Activated B cell treated with CpG ODN at 0.5 μM for 24 hours (primary cell): ENCODE measurements at regions not wholly inside any gene's neighbourhood (a gene's known extent, or its start where the extent isn't known, plus 50 kb on each side); places are given as distances from the start of the nearest gene placed in this dataset.
"Not testable (repeated sequence)": the region's sequence is repeated elsewhere in the genome, so short reads cannot be mapped to it uniquely, and the experiment has no call there.

Experiments used
- ATAC-seq: fragments of 200-7000 bp; cut with Tn5 transposase; one replicate; pipeline ENCODE4 v1.10.0; 2021; ENCODE audit warnings: low read depth, mild to moderate bottlenecking, moderate library complexity
- CTCF ChIA-PET: fragments of 350-600 bp; sonication (Branson Sonifier 250); formaldehyde crosslinking; loops from one replicate; lab custom pipeline; 2021; ENCODE audit warnings: antibody characterized with exemption; lab: Charles Lee
- POLR2A ChIA-PET: fragments of 350-600 bp; sonication (Branson Sonifier 250); formaldehyde crosslinking; loops from one replicate; lab custom pipeline; 2021; ENCODE audit warnings: antibody characterized with exemption; lab: Charles Lee
- DNase-seq: peaks from one replicate; pipeline ENCODE4 v3.0.0; 2022
- H3K27ac Mint-ChIP-seq: one replicate; pipeline ENCODE4 v1.8.0; 2020; ENCODE audit warnings: mixed read lengths
- H3K27me3 Mint-ChIP-seq: one replicate; pipeline ENCODE4 v1.8.0; 2021; ENCODE audit warnings: mixed read lengths
- H3K36me3 Mint-ChIP-seq: one replicate; pipeline ENCODE4 v1.8.0; 2021; ENCODE audit warnings: low read depth, mixed read lengths
- H3K4me1 Mint-ChIP-seq: one replicate; pipeline ENCODE4 v1.8.0; 2021; ENCODE audit warnings: mixed read lengths
- H3K4me3 Mint-ChIP-seq: one replicate; pipeline ENCODE4 v1.8.0; 2020; ENCODE audit warnings: mild to moderate bottlenecking, mixed read lengths
- H3K9me3 Mint-ChIP-seq: one replicate; pipeline ENCODE4 v1.8.0; 2020; ENCODE audit warnings: mixed read lengths
- CTCF ChIP-seq: fragments of 200-600 bp; IDR thresholded peaks from one replicate; pipeline ENCODE4 v1.8.0; 2022; ENCODE audit warnings: antibody characterized with exemption, mild to moderate bottlenecking
- intact Hi-C: fragments of 100-400 bp; cut with micrococcal nuclease; formaldehyde crosslinking; loops from one replicate; pipeline ENCODE4 v1.15.1; 2024

GRCh38 chr6:131433927-131434326 lies 139.1 kb upstream of the ARG1 start:
- Mint-ChIP-seq H3K27ac (no peak overlapping the region), H3K9me3 (peaks cover 10% of the 10 kb centered on the region), H3K4me1 (no peaks in the 10 kb centered on the region), H3K36me3 (no peaks in the 10 kb centered on the region), H3K4me3 (no peak overlapping the region), H3K27me3 (peaks cover 4% of the 10 kb centered on the region)
- intact Hi-C loops: no loop called here
- no peak for DNase-seq
- CTCF ChIA-PET: no interaction called here
- ATAC-seq: no peak
- POLR2A ChIA-PET: no interaction called here
- TF ChIP-seq CTCF: no peak

GRCh38 chr6:131436358-131436757 lies 136.7 kb upstream of the ARG1 start:
- H3K36me3 Mint-ChIP-seq: no peaks in the 10 kb centered on the region
- H3K4me3 Mint-ChIP-seq: no peak overlapping the region
- no peaks in the 10 kb centered on the region for H3K4me1 Mint-ChIP-seq

GRCh38 chr6:131443014-131443413 lies 130.0 kb upstream of the ARG1 start:
- Mint-ChIP-seq H3K27ac (no peak overlapping the region), H3K27me3 (no peaks in the 10 kb centered on the region), H3K4me1 (no peaks in the 10 kb centered on the region), H3K36me3 (no peaks in the 10 kb centered on the region), H3K4me3 (no peak overlapping the region), H3K9me3 (peaks cover 2% of the 10 kb centered on the region)
- no peak for TF ChIP-seq CTCF
- ChIA-PET POLR2A (no interaction called here), CTCF (no interaction called here)
- intact Hi-C loops: no loop called here
- DNase-seq (no peak), ATAC-seq (no peak)

More at GRCh38 chr6:131436358-131436757, 136.7 kb upstream of the ARG1 start:
- peaks cover 12% of the 10 kb centered on the region for H3K9me3 Mint-ChIP-seq
- CTCF ChIA-PET: no interaction called here
- H3K27me3 Mint-ChIP-seq: peaks cover 4% of the 10 kb centered on the region
- no peak for ATAC-seq
- DNase-seq: no peak
- POLR2A ChIA-PET: no interaction called here
- TF ChIP-seq CTCF: no peak
- no peak overlapping the region for H3K27ac Mint-ChIP-seq
- intact Hi-C loops: no loop called here

GRCh38 chr6:131443514-131443913 lies 129.5 kb upstream of the ARG1 start:
- ChIA-PET CTCF (no interaction called here), POLR2A (no interaction called here)
- intact Hi-C loops: no loop called here
- Mint-ChIP-seq H3K27ac (no peak overlapping the region), H3K27me3 (no peaks in the 10 kb centered on the region), H3K9me3 (peaks cover 2% of the 10 kb centered on the region), H3K4me1 (no peaks in the 10 kb centered on the region), H3K4me3 (no peak overlapping the region), H3K36me3 (no peaks in the 10 kb centered on the region)
- no peak for TF ChIP-seq CTCF
- DNase-seq: no peak
- ATAC-seq: no peak

GRCh38 chr6:131445356-131445755 lies 127.7 kb upstream of the ARG1 start:
- H3K4me1 Mint-ChIP-seq, ATAC-seq, H3K27ac Mint-ChIP-seq, H3K9me3 Mint-ChIP-seq, DNase-seq, H3K4me3 Mint-ChIP-seq, POLR2A ChIA-PET, CTCF ChIA-PET, H3K27me3 Mint-ChIP-seq, intact Hi-C loops, H3K36me3 Mint-ChIP-seq: not testable (repeated sequence)

GRCh38 chr6:131450861-131451260 lies 122.2 kb upstream of the ARG1 start:
- no peaks in the 10 kb centered on the region for H3K27me3 Mint-ChIP-seq
- TF ChIP-seq CTCF: no peak
- CTCF ChIA-PET: no interaction called here
- intact Hi-C loops: no loop called here
- no peaks in the 10 kb centered on the region for H3K36me3 Mint-ChIP-seq
- H3K4me3 Mint-ChIP-seq: no peak overlapping the region
- no peaks in the 10 kb centered on the region for H3K4me1 Mint-ChIP-seq
- no peaks in the 10 kb centered on the region for H3K9me3 Mint-ChIP-seq
- no peak for DNase-seq
- no peak for ATAC-seq
- POLR2A ChIA-PET: no interaction called here
- H3K27ac Mint-ChIP-seq: no peak overlapping the region
